ENCODE measurements at regions not wholly inside any gene's neighbourhood (a gene's known extent, or its start where the extent isn't known, plus 50 kb on each side); places are given as distances from the start of the nearest gene placed in this dataset.

GRCh38 chr12:107474099-107474498, 211.5 kb upstream of the PWP1 start:
- no peak for DNase-seq (ENCODE audit: low read depth)

DNA sequence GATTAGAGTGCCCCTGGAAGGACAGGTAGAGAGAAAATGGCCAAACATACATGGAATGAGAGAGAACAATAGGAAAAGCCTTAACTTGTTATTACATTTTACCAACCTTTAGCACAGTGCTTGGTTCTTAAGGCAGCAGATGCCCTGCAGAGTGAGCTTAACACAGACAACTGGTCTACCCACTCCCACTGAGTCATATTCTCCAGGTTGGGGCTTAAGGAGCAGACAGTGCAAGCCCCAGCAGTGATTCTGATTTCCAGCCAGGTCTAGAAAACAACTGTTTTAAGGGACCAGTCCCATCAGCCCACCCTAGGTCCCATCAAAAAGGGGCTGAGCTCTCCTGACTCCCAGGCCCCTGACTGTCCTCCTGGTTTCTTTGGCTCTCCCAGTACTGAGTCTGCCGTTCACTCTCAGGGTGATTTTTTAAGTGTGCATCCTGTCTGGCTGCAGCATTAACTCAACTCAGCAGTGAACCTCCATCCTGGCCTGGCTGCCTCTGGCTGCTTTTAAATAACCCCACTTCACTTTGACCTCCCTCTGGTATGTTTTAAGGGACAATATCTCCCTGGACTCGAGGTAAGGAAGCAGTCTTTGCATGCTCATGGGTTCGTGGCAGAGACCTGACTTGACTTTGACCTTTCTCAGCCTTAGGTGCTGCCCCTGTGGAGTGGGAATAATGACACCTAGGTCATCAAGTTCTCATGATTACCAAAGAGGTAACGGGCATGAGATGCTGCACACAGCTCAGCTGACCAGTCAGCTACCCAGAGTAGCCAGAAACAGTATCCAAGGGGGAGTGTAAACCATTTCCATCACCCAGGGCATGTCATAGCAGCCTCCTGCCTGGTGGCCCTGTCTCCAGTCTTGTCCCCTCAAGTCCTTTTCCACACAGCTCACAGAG, 210.7 kb upstream of the PWP1 start:
- DNase-seq (ENCODE audit: low read depth) = no peak

DNA sequence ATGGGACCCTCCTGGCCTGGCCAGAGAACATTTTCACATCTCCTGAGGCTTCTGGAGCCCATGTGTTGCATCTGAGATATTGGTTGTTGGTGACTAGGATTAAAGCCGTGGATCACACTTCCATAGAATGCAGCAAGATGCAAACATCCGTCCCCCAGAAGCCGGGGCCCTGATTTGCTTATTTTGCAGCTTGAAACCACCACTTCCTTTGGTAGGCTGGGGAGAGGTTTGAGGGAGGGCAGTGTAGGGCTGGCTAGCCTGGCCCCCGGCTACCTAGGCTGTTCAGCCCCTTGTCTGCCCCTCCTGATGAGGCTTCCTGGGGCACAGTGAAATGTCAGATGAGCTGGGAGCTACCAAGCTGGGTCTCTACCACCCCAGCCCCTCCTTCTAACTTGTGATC, 209.7 kb upstream of the PWP1 start:
- no peak for DNase-seq (ENCODE audit: low read depth)

- DNase-seq (ENCODE audit: low read depth) = no peak
Measured at GRCh38 chr12:107477018-107477417, 208.6 kb upstream of the PWP1 start.

DNA sequence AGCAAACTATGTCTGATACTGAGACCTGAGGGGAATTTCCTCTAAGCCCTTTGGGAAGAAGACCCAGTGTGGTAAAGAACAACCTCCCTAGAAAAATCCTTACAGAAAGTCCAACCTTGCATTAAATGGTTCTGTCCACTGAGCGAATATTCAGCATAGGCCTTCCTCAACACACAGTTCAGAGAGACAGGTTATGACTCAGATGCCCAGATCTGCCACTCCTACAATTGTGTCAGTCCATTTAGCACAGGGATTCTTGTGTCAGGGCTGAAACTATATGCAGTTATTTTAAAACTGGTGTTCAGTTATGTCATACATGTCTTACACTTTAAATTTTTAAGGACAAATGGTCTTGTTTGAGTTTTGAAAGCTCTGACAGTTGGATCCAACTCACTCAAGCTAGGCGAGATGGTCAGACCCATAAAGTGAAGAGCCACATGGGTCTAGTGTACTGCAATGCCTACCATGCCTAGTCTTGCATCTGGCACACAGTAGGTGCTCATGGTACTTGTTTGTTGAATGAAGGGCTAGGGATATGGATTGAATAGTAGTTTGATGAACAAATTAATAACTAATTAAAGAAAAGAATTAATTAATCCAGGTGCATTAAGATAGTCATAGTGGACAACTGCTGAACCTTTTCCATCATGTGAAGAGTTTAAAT, 207.5 kb upstream of the PWP1 start:
- DNase-seq (ENCODE audit: low read depth) = no peak

- no peak for DNase-seq (ENCODE audit: low read depth)
Measured at GRCh38 chr12:107478881-107479280, 206.7 kb upstream of the PWP1 start.

GRCh38 chr12:107480836-107481608, 204.6 kb upstream of the PWP1 start:
- no peak for DNase-seq (ENCODE audit: low read depth)

GRCh38 chr12:107484230-107484629, 201.4 kb upstream of the PWP1 start:
- DNase-seq (ENCODE audit: low read depth) = no peak

- no peak for DNase-seq (ENCODE audit: low read depth)
Measured at GRCh38 chr12:107484941-107485340, 200.7 kb upstream of the PWP1 start.

DNA sequence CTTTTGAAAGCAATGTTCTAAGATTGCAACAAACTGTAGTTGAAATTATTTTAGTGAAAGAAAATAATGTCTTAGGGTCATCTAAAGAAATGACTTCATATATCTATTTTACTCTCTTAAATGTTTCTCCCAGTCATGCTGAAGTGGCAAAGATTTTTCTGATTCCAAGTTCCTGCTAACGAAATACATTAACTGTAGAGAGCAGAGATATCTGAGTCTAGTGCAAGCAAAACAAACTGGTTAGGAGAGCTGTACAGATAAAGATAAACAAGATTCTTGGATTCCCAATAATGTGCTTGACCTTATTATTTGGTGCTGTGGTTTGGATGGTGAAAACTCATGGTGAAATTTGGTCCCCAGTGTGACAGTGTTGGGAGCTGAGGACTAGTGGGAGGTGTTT, 199.9 kb upstream of the PWP1 start:
- peak; percentile 23 for DNase-seq (ENCODE audit: low read depth)

DNA sequence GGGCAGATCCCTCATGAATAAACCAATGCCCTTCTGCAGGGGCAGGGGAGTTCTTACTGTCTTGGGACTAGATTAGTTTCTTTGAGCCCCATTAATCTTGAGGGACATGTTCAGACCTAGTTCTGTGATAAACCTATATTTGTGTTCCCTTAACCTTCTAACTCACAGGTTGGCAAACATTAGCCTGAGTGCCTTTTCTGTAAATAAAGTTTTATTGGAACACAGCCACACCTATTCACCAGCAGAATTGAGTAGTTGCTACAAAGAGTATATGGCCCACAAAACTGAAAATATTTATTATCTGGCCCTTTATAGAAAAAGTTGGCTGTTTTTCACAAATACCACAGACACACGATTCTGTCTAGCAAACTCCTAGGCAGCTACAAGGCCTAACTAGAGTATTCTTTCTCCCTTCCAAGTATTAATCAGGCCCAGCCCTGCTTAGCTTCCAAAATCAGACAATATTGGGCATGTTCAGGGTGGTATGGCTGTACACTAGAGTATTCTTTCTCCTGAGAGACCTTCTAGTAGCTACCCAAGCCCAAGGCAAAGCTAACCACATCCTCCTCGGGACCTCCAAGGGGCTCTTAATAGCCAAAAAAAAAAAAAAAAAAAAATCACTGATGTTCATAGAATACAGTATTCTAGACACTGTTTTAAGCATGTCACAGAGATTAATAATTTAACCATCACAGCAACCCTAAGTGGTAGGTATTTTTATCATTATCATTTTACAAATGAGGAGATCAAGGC, 199.3 kb upstream of the PWP1 start:
- DNase-seq (ENCODE audit: low read depth) = no peak

DNA sequence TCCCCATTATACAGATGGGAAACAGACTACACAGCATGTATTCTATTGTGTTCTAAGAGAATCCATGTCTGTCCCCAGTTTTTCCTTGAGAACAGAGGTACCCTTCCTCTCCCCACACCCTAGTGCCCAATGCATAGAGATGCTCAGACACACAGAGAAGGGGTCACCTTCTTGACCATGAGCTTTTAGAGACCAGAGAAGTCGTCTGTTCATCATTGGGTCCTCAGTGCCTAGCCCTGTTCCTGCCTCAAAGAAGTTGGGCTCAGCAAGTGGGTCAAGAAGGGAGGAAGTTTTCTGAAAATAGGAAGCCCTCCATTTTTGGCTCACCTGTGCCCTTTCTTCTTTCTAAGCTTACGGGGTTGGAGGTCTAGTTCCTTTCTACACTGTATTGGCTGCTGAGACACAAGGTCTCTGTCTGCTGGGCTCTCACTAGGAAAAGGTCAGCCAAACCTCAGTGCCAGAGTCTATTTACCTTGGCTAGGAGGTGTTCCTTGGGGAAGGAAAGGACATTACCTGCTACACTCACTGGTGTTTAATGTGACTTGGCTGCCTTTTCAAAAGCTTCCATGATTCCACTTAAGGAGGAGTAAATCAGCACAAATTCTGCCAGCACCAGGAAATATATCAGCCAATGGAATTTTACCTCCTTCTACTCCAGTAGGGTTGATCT, 198.5 kb upstream of the PWP1 start:
- DNase-seq (ENCODE audit: low read depth) = no peak

DNA sequence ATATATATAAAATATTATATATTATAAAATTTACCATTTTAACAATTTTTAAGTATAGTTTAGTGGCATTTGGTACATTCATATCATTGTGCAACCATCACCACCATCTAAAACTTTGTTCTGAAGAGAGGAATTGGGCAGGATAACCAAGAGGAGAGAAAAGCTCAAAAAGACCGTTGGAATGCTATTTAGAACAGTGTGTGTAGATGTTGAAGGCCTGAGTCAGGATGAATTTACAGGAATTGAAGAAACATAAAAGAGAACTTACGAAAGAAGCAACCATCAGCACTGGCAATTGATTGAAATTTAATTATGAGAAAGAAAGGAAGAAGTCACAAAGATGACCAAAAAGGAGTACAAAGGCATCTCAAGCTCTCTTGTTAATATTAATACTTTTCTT, 196.9 kb upstream of the PWP1 start:
- peak; percentile 33 for DNase-seq (ENCODE audit: low read depth)

- DNase-seq (ENCODE audit: low read depth) = no peak
Measured at GRCh38 chr12:107490010-107490409, 195.6 kb upstream of the PWP1 start.

- no peak for DNase-seq (ENCODE audit: low read depth)
Measured at GRCh38 chr12:107491856-107492255, 193.7 kb upstream of the PWP1 start.

GRCh38 chr12:107492393-107493134, 193.0 kb upstream of the PWP1 start:
- no peak for DNase-seq (ENCODE audit: low read depth)

GRCh38 chr12:107493135-107493494, 192.5 kb upstream of the PWP1 start:
- DNase-seq (ENCODE audit: low read depth) = no peak

DNA sequence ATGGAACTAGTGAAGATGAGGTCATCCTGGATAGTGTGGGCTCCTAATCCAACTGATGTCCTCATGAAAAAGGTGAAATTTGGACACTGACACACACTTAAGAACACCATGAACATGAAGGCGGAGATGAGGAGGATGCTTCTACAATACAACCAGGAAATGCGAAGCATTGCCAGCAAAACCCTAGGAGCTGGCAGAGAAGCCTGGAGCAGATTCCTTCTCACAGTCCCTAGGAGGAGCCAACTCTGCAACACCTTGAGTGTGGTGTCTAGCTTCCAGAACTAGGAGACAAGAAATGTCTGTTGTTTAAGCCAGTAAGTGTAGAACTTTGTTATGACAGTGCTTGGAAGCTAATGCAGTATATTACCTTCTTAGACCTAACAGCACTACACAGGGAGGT, 191.9 kb upstream of the PWP1 start:
- DNase-seq (ENCODE audit: low read depth) = no peak

GRCh38 chr12:107494331-107494730, 191.3 kb upstream of the PWP1 start:
- no peak for DNase-seq (ENCODE audit: low read depth)

GRCh38 chr12:107495604-107496003, 190.0 kb upstream of the PWP1 start:
- DNase-seq (ENCODE audit: low read depth) = no peak

GRCh38 chr12:107497231-107497630, 188.4 kb upstream of the PWP1 start:
- no peak for DNase-seq (ENCODE audit: low read depth)
